C4-2B (cell line): ENCODE measurements at regions not wholly inside any gene's neighbourhood (a gene's known extent, or its start where the extent isn't known, plus 50 kb on each side); places are given as distances from the start of the nearest gene placed in this dataset.

Experiments used
- CTCF ChIP-seq: fragments of 450-650 bp; conservative IDR thresholded peaks from 2 replicates; pipeline ENCODE4 v1.5.1; 2017; ENCODE audit warnings: mild to moderate bottlenecking
- ZFX ChIP-seq: fragments of 450-650 bp; IDR thresholded peaks from 2 replicates; pipeline ENCODE4 v1.6.1; 2017

DNA sequence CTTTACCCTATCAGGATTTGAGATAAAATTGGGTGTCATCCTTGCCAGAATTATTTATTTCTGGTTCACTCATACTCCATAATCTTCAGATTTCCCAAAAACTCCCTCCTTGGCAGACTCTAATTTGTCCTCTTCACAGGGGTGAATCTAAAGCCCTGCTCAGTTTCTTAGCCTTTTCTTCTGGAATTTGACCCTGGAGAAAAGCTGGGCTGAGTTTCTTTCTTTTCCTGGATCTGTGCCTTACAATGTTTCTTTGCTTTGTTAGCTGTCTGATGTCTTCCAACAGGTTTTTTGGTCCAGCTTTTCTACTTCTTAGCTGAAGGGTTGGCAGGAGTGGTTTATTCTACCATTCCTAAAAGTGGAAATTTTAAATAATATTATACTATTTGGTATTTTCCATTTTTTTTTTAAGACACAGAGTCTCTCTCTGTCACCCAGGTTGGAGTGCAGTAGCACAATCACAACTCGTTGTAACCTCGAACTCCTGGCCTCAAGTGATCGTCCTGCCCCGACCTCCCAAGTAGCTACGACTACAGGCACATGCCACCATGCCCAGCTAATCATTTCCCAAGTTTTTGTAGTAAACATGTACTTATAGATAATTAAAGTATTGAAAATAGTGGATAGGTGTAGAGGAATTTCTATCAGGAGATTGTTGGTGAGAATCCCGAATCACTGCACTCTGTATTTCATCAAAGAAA, 138.4 kb upstream of the TWIST2 start:
- TF ChIP-seq CTCF (no peak), ZFX (no peak)
